CD4-positive, alpha-beta T cell (primary cell): ENCODE measurements at regions not wholly inside any gene's neighbourhood (a gene's known extent, or its start where the extent isn't known, plus 50 kb on each side); places are given as distances from the start of the nearest gene placed in this dataset.

Experiments used
- ATAC-seq: fragments of 200-7000 bp; cut with Tn5 transposase; one replicate; pipeline ENCODE4 v1.10.0; 2022; ENCODE audit warnings: mild to moderate bottlenecking; ENCODE audit not compliant: poor library complexity
- CTCF ChIA-PET: fragments of 350-600 bp; sonication (Branson Sonifier 250); formaldehyde crosslinking; loops from one replicate; lab custom pipeline; 2021; ENCODE audit warnings: antibody characterized with exemption, inconsistent platforms; lab: Charles Lee
- POLR2A ChIA-PET: fragments of 350-600 bp; sonication (Branson Sonifier 250); formaldehyde crosslinking; loops from one replicate; lab custom pipeline; 2021; ENCODE audit warnings: antibody characterized with exemption, inconsistent platforms; lab: Charles Lee
- DNase-seq, 14 experiments: peaks; one replicate each; pipeline ENCODE4 v3.0.0-alpha.2; 2013 to 2020; ENCODE audit warnings: mixed read lengths in 2 of 14
- H3K27ac ChIP-seq, 2 donors: one replicate each; pipeline versions ENCODE4 v1.5.1 to v1.7.0; 2013; ENCODE audit warnings: low read length in 2 of 2, low read depth in 1 of 2, mild to moderate bottlenecking in 1 of 2
- H3K27me3 ChIP-seq, 2 experiments: 1 replicate in 1 of 2; 2 replicates in 1 of 2; pipeline versions ENCODE4 v1.6.1 to v1.7.0; 2013; ENCODE audit warnings: low read length in 2 of 2, control low read depth in 1 of 2, mild to moderate bottlenecking in 1 of 2, moderate library complexity in 1 of 2; ENCODE audit not compliant: insufficient read depth in 2 of 2, control insufficient read depth in 1 of 2
- H3K36me3 ChIP-seq: one replicate; pipeline ENCODE4 v1.6.1; 2013; ENCODE audit warnings: low read length, control low read depth; ENCODE audit not compliant: insufficient read depth
- H3K4me1 ChIP-seq: one replicate; pipeline ENCODE4 v1.6.1; 2013; ENCODE audit warnings: low read length, control low read depth; ENCODE audit not compliant: insufficient read depth
- H3K4me3 ChIP-seq: one replicate; pipeline ENCODE4 v1.5.1; 2013; ENCODE audit warnings: mild to moderate bottlenecking, low read length, moderate library complexity
- H3K9me3 ChIP-seq, 2 experiments: 1 replicate in 1 of 2; 2 replicates in 1 of 2; pipeline versions ENCODE4 v1.6.1 to v1.7.0; 2013; ENCODE audit warnings: low read length in 2 of 2, mild to moderate bottlenecking in 2 of 2, control low read depth in 1 of 2, moderate library complexity in 1 of 2; ENCODE audit not compliant: control insufficient read depth in 1 of 2, insufficient read depth in 1 of 2
- H3K27ac Mint-ChIP-seq: one replicate; pipeline ENCODE4 v1.8.0; 2020; ENCODE audit warnings: mixed read lengths
- H3K27me3 Mint-ChIP-seq: one replicate; pipeline ENCODE4 v1.8.0; 2021; ENCODE audit warnings: mixed read lengths
- H3K36me3 Mint-ChIP-seq: one replicate; pipeline ENCODE4 v1.8.0; 2021; ENCODE audit warnings: low read depth, mixed read lengths
- H3K4me1 Mint-ChIP-seq: one replicate; pipeline ENCODE4 v1.8.0; 2021; ENCODE audit warnings: low read depth, mixed read lengths
- H3K4me3 Mint-ChIP-seq: one replicate; pipeline ENCODE4 v1.8.0; 2020; ENCODE audit warnings: mild to moderate bottlenecking, mixed read lengths
- H3K9me3 Mint-ChIP-seq: one replicate; pipeline ENCODE4 v1.8.0; 2020; ENCODE audit warnings: mixed read lengths
- intact Hi-C, 2 experiments: fragments of 100-400 bp; cut with DNase I in 1 of 2; cut with micrococcal nuclease in 1 of 2; formaldehyde crosslinking; loops; one replicate each; pipeline versions ENCODE4 v1.15.1 to v1.9.0; 2023 to 2025; cut with DNase I, micrococcal nuclease
- TF ChIP-seq, protein P1 (sequence below): fragments of 200-600 bp; IDR thresholded peaks from one replicate; pipeline ENCODE4 v1.8.0; 2022; ENCODE audit warnings: antibody characterized with exemption, mild to moderate bottlenecking

DNA sequence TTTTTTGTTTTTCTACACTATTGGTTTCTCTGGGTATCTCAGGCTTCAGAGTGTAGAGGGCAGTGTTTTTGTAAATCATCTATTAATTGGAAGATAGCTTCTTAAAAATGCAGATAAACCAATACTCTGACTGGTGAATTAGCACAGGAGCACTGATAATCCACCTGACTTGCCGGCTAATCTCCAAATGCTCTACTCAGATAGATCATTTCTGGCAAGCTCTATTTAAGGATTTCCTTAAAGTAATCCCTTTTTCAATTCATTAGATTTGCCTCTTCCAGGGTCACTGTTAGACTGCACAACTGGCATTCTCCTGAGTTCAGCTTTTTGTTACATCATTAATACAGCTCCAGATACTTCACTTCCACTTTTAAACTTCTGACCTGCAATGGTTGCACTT is 1390.3 kb upstream of the NUDT12 start:
- no peak overlapping the region for H3K27ac Mint-ChIP-seq
- no peaks in the 10 kb centered on the region for H3K27me3 Mint-ChIP-seq
- TF ChIP-seq, protein P1, sequence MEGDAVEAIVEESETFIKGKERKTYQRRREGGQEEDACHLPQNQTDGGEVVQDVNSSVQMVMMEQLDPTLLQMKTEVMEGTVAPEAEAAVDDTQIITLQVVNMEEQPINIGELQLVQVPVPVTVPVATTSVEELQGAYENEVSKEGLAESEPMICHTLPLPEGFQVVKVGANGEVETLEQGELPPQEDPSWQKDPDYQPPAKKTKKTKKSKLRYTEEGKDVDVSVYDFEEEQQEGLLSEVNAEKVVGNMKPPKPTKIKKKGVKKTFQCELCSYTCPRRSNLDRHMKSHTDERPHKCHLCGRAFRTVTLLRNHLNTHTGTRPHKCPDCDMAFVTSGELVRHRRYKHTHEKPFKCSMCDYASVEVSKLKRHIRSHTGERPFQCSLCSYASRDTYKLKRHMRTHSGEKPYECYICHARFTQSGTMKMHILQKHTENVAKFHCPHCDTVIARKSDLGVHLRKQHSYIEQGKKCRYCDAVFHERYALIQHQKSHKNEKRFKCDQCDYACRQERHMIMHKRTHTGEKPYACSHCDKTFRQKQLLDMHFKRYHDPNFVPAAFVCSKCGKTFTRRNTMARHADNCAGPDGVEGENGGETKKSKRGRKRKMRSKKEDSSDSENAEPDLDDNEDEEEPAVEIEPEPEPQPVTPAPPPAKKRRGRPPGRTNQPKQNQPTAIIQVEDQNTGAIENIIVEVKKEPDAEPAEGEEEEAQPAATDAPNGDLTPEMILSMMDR = no peak
- Histone ChIP-seq H3K27ac (no peak overlapping the region), H3K36me3 (no peaks in the 10 kb centered on the region), H3K4me3 (no peak overlapping the region), H3K4me1 (no peaks in the 10 kb centered on the region), H3K9me3 (peaks cover 0 to 12% of the 10 kb centered on the region in 2 experiments), H3K27me3 (no peaks in the 10 kb centered on the region)
- ATAC-seq (no peak), DNase-seq (no peak)
- CTCF ChIA-PET = no interaction called here
- POLR2A ChIA-PET = no interaction called here
- H3K9me3 Mint-ChIP-seq = peaks cover 8% of the 10 kb centered on the region
- no peaks in the 10 kb centered on the region for H3K36me3 Mint-ChIP-seq
- no peak overlapping the region for H3K4me3 Mint-ChIP-seq
- no peaks in the 10 kb centered on the region for H3K4me1 Mint-ChIP-seq
- intact Hi-C loops = no loop called here

DNA sequence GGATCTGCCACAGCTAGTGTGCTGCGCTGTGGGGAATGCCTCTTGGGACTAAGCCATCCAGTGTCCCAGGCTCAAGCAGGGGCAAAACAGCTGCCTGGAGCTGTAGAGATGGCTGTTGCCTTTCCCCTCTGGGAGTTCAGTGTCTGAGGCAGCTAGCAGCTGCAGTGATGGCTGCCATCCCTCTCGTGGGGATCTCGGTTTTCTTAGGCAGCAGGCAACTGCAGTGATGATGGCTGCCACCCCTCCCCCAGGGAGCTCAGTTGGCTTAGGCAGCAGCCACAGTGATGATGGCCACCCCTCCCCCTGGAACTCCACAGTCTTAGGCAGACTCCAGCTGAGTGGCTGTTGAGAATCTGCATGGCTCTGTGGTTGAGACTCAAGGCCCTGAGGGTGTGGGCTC is 1389.2 kb upstream of the NUDT12 start:
- no peaks in the 10 kb centered on the region for H3K36me3 ChIP-seq
- POLR2A ChIA-PET = no interaction called here
- TF ChIP-seq, protein P1 = no peak
- no peaks in the 10 kb centered on the region for H3K4me1 Mint-ChIP-seq
- H3K27ac Mint-ChIP-seq = no peak overlapping the region
- no peaks in the 10 kb centered on the region for H3K4me1 ChIP-seq
- H3K27me3 Mint-ChIP-seq = no peaks in the 10 kb centered on the region
- no peak for DNase-seq
- peaks cover 0 to 15% of the 10 kb centered on the region in 2 experiments for H3K9me3 ChIP-seq
- ATAC-seq = no peak
- no peak overlapping the region for H3K27ac ChIP-seq
- H3K4me3 ChIP-seq = no peak overlapping the region
- H3K36me3 Mint-ChIP-seq = no peaks in the 10 kb centered on the region
- CTCF ChIA-PET = no interaction called here
- H3K4me3 Mint-ChIP-seq = no peak overlapping the region
- H3K9me3 Mint-ChIP-seq = peaks cover 6% of the 10 kb centered on the region
- no peaks in the 10 kb centered on the region for H3K27me3 ChIP-seq
- intact Hi-C loops = no loop called here

DNA sequence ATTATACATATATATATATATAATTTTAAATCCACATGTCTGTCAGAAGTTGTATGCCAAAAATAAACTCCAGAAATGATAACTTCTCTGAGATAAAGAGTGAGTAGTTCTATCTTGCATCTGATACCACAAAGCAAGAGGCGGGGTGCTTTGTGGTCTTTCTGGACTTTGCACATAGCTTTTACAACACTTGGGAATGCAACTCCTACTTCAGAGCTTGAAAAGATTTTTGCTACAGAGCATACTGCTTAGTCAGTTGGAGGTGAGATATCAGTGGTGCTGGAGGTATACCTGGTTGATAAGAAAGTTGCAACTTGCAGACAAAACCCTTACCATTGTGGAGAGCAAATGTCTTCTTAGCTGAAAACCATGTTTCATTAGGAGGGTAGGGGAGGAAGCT is 1384.5 kb upstream of the NUDT12 start:
- Mint-ChIP-seq H3K4me3 (no peak overlapping the region), H3K27me3 (no peaks in the 10 kb centered on the region), H3K27ac (no peak overlapping the region), H3K9me3 (peaks cover 8% of the 10 kb centered on the region), H3K36me3 (no peaks in the 10 kb centered on the region), H3K4me1 (no peaks in the 10 kb centered on the region)
- ChIA-PET CTCF (no interaction called here), POLR2A (no interaction called here)
- no peak for ATAC-seq
- intact Hi-C loops = no loop called here
- no peak for DNase-seq
- Histone ChIP-seq H3K4me1 (no peaks in the 10 kb centered on the region), H3K36me3 (no peaks in the 10 kb centered on the region), H3K27ac (no peak overlapping the region), H3K27me3 (no peaks in the 10 kb centered on the region), H3K9me3 (peaks cover 0 to 10% of the 10 kb centered on the region in 2 experiments), H3K4me3 (no peak overlapping the region)
- TF ChIP-seq, protein P1 = no peak
